Bronchial epithelial cell (primary cell): ENCODE measurements at regions not wholly inside any gene's neighbourhood (a gene's known extent, or its start where the extent isn't known, plus 50 kb on each side); places are given as distances from the start of the nearest gene placed in this dataset.

Experiments
- DNase-seq: peaks from one replicate; pipeline ENCODE4 v3.0.0-alpha.2; 2010; ENCODE audit warnings: low read depth
- FAIRE-seq: peaks from 2 replicates; lab custom pipeline; 2011; peaks lifted over from hg19 to GRCh38; lab: Jason Lieb, UNC
- H3K27me3 ChIP-seq: 2 replicates; pipeline ENCODE4 v1.5.1; 2011; ENCODE audit warnings: low read length; ENCODE audit not compliant: control insufficient read depth, insufficient read depth
- H3K36me3 ChIP-seq: 2 replicates; pipeline ENCODE4 v1.5.1; 2011; ENCODE audit warnings: low read length; ENCODE audit not compliant: control insufficient read depth, insufficient read depth
- H3K4me3 ChIP-seq: 2 replicates; pipeline ENCODE4 v1.5.1; 2011; ENCODE audit warnings: mild to moderate bottlenecking, low read depth, low read length, control low read depth
- CTCF ChIP-seq: IDR thresholded peaks from 2 replicates; pipeline ENCODE4 v1.5.1; 2011; ENCODE audit warnings: mild to moderate bottlenecking, moderate library complexity, low read length, control low read depth, inconsistent platforms; ENCODE audit not compliant: insufficient read depth, severe bottlenecking

- no peak overlapping the region for H3K4me3 ChIP-seq
- DNase-seq (no peak), FAIRE-seq (no peak)
- no peak for TF ChIP-seq CTCF
- no peaks in the 10 kb centered on the region for H3K27me3 ChIP-seq
- no peaks in the 10 kb centered on the region for H3K36me3 ChIP-seq
Observed at GRCh38 chr5:91722736-91723467, 339.8 kb upstream of the ARRDC3 start.

- H3K27me3 ChIP-seq: no peaks in the 10 kb centered on the region
- FAIRE-seq: no peak
- H3K4me3 ChIP-seq: no peak overlapping the region
- no peak for DNase-seq
- H3K36me3 ChIP-seq: no peaks in the 10 kb centered on the region
- no peak for TF ChIP-seq CTCF
Observed at GRCh38 chr5:91712718-91713117, 329.6 kb upstream of the ARRDC3 start.

- H3K36me3 ChIP-seq: no peaks in the 10 kb centered on the region
- DNase-seq (no peak), FAIRE-seq (no peak)
- H3K4me3 ChIP-seq: no peak overlapping the region
- H3K27me3 ChIP-seq: no peaks in the 10 kb centered on the region
- no peak for TF ChIP-seq CTCF
Observed at GRCh38 chr5:91707521-91707841, 324.4 kb upstream of the ARRDC3 start.

- no peak for TF ChIP-seq CTCF
- H3K27me3 ChIP-seq: no peaks in the 10 kb centered on the region
- H3K4me3 ChIP-seq: no peak overlapping the region
- no peak for FAIRE-seq
- no peaks in the 10 kb centered on the region for H3K36me3 ChIP-seq
- DNase-seq: no peak
Observed at GRCh38 chr5:91706785-91707520, 323.8 kb upstream of the ARRDC3 start.

GRCh38 chr5:91703128-91703527, 320.0 kb upstream of the ARRDC3 start:
- Histone ChIP-seq H3K4me3 (no peak overlapping the region), H3K36me3 (no peaks in the 10 kb centered on the region), H3K27me3 (no peaks in the 10 kb centered on the region)
- no peak for FAIRE-seq
- no peak for TF ChIP-seq CTCF
- no peak for DNase-seq
